Activated B cell treated with CpG ODN at 0.5 μM for 24 hours (primary cell): ENCODE measurements at regions not wholly inside any gene's neighbourhood (a gene's known extent, or its start where the extent isn't known, plus 50 kb on each side); places are given as distances from the start of the nearest gene placed in this dataset.

Experiments used
- ATAC-seq: fragments of 200-7000 bp; cut with Tn5 transposase; one replicate; pipeline ENCODE4 v1.10.0; 2021; ENCODE audit warnings: low read depth, mild to moderate bottlenecking, moderate library complexity
- CTCF ChIA-PET: fragments of 350-600 bp; sonication (Branson Sonifier 250); formaldehyde crosslinking; loops from one replicate; lab custom pipeline; 2021; ENCODE audit warnings: antibody characterized with exemption; lab: Charles Lee
- POLR2A ChIA-PET: fragments of 350-600 bp; sonication (Branson Sonifier 250); formaldehyde crosslinking; loops from one replicate; lab custom pipeline; 2021; ENCODE audit warnings: antibody characterized with exemption; lab: Charles Lee
- DNase-seq: peaks from one replicate; pipeline ENCODE4 v3.0.0; 2022
- H3K27ac Mint-ChIP-seq: one replicate; pipeline ENCODE4 v1.8.0; 2020; ENCODE audit warnings: mixed read lengths
- H3K27me3 Mint-ChIP-seq: one replicate; pipeline ENCODE4 v1.8.0; 2021; ENCODE audit warnings: mixed read lengths
- H3K36me3 Mint-ChIP-seq: one replicate; pipeline ENCODE4 v1.8.0; 2021; ENCODE audit warnings: low read depth, mixed read lengths
- H3K4me1 Mint-ChIP-seq: one replicate; pipeline ENCODE4 v1.8.0; 2021; ENCODE audit warnings: mixed read lengths
- H3K4me3 Mint-ChIP-seq: one replicate; pipeline ENCODE4 v1.8.0; 2020; ENCODE audit warnings: mild to moderate bottlenecking, mixed read lengths
- H3K9me3 Mint-ChIP-seq: one replicate; pipeline ENCODE4 v1.8.0; 2020; ENCODE audit warnings: mixed read lengths
- intact Hi-C: fragments of 100-400 bp; cut with micrococcal nuclease; formaldehyde crosslinking; loops from one replicate; pipeline ENCODE4 v1.15.1; 2024
- TF ChIP-seq, protein P1 (sequence below): fragments of 200-600 bp; IDR thresholded peaks from one replicate; pipeline ENCODE4 v1.8.0; 2022; ENCODE audit warnings: antibody characterized with exemption, mild to moderate bottlenecking

DNA sequence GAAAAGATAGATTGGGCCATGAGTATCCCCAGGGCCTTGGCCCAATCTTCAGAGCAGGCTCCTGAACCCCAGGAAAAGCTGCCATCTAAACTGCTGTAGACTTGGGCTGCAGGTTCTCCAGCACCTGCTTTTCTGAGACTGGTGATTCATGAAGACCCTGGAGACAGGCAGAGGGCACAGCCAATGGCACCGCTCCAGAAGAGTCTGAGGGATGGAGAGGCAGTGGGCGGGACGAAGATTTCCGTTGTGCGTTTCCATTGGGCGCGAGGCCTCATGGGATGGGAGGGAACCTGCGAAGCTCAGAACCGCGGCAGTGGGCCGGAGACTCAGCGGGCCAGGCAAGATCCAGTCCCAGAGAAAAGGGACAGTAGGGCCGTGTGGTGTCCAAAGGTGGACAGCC, 375.1 kb downstream of the IPO8 start:
- Mint-ChIP-seq H3K27ac (no peak overlapping the region), H3K4me3 (no peak overlapping the region), H3K9me3 (peaks cover 6% of the 10 kb centered on the region), H3K27me3 (no peaks in the 10 kb centered on the region), H3K4me1 (no peaks in the 10 kb centered on the region), H3K36me3 (no peaks in the 10 kb centered on the region)
- ChIA-PET CTCF (no interaction called here), POLR2A (no interaction called here)
- intact Hi-C loops: no loop called here
- ATAC-seq (no peak), DNase-seq (no peak)
- TF ChIP-seq, protein P1, sequence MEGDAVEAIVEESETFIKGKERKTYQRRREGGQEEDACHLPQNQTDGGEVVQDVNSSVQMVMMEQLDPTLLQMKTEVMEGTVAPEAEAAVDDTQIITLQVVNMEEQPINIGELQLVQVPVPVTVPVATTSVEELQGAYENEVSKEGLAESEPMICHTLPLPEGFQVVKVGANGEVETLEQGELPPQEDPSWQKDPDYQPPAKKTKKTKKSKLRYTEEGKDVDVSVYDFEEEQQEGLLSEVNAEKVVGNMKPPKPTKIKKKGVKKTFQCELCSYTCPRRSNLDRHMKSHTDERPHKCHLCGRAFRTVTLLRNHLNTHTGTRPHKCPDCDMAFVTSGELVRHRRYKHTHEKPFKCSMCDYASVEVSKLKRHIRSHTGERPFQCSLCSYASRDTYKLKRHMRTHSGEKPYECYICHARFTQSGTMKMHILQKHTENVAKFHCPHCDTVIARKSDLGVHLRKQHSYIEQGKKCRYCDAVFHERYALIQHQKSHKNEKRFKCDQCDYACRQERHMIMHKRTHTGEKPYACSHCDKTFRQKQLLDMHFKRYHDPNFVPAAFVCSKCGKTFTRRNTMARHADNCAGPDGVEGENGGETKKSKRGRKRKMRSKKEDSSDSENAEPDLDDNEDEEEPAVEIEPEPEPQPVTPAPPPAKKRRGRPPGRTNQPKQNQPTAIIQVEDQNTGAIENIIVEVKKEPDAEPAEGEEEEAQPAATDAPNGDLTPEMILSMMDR: no peak

DNA sequence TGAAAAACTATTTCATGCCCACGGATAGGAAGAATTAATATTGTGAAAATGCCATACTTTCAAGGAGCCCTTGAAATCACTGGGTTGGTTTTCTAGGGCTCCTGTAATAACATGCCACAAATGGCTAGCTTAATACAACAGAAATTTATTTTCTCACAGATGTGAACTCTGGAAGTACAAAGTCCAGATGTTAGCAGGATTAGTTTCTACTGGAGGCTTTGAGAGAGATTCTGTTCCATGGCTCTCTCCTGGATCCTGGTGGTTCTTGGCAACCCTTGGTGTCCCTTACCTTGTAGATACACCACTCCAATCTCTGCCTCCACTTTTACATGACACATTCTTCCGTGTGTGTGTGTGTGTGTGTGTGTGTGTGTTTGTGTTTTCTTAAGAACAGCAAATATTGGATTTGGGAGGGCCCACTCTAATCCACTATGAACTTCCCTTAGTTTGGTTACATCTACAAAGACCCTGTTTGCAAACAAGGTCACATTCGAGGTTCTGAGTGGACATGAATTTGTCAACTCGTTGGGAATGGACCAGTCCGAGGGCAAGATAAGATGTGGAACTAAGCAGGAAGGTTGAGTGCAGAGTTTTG, 381.1 kb downstream of the IPO8 start:
- ChIA-PET CTCF (no interaction called here), POLR2A (no interaction called here)
- intact Hi-C loops: no loop called here
- no peak overlapping the region for H3K4me3 Mint-ChIP-seq
- no peaks in the 10 kb centered on the region for H3K4me1 Mint-ChIP-seq
- ATAC-seq (no peak), DNase-seq (no peak)
- peaks cover 14% of the 10 kb centered on the region for H3K9me3 Mint-ChIP-seq
- no peak overlapping the region for H3K27ac Mint-ChIP-seq
- H3K27me3 Mint-ChIP-seq: no peaks in the 10 kb centered on the region
- TF ChIP-seq, protein P1: no peak
- H3K36me3 Mint-ChIP-seq: no peaks in the 10 kb centered on the region

DNA sequence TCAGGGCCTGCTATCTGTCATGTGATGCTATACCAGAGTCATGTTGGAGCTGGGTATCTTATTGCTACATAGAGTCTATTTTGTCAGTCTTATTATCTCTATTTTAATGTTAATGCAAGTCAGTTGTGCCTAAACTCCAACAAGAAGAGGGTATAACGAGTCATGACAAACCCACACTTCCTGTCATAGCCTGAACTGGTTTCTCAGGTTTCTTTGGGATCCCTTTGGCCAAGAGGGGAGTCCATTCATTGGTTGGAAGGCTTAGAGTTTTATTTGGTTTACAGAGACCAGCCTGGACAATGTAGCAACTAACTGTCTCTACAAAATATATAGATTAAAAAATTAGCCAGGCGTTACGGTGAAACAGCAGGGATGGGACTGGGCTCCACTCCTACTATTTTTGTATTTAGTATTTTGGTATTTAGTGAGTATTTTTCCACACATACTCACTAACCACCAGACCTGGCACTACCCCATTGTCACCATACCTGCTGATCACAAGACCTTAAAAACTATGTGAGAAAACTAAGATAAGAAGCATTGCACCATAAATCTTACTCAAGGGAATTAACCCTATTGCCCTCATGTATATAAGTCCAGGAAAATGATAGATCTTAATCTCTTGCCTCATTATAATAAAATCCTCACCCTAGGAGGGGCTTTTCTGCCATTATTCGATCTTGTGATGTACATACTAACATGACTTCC, 387.5 kb downstream of the IPO8 start:
- intact Hi-C loops: no loop called here
- no peaks in the 10 kb centered on the region for H3K27me3 Mint-ChIP-seq
- no peaks in the 10 kb centered on the region for H3K36me3 Mint-ChIP-seq
- H3K4me1 Mint-ChIP-seq: no peaks in the 10 kb centered on the region
- POLR2A ChIA-PET: no interaction called here
- no peak for ATAC-seq
- CTCF ChIA-PET: no interaction called here
- H3K9me3 Mint-ChIP-seq: peaks cover 17% of the 10 kb centered on the region
- no peak for DNase-seq
- H3K27ac Mint-ChIP-seq: no peak overlapping the region
- TF ChIP-seq, protein P1: no peak
- no peak overlapping the region for H3K4me3 Mint-ChIP-seq

DNA sequence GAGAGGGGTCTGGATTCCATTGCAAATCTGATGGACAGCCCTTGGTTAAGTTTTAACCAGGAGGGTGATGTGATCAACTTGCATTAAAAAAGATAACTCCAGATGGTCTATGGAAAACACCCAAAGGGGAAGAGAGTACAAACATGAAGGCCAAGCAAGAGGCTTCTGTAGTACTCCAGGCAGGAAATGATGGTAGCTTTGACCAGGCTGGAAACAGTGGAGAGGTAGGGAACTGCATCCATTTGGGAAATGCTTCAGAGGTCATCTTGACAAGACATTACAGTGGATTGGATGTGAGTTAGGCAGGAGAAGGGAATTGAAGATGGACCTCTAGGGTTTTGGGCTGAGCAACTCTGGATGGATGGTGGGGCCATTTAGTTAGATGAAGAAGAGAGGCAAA, 391.1 kb downstream of the IPO8 start:
- Mint-ChIP-seq H3K4me1 (no peaks in the 10 kb centered on the region), H3K27me3 (no peaks in the 10 kb centered on the region), H3K9me3 (peaks cover 8% of the 10 kb centered on the region), H3K4me3 (no peak overlapping the region), H3K36me3 (no peaks in the 10 kb centered on the region), H3K27ac (no peak overlapping the region)
- ChIA-PET CTCF (no interaction called here), POLR2A (no interaction called here)
- DNase-seq (no peak), ATAC-seq (no peak)
- TF ChIP-seq, protein P1: no peak
- intact Hi-C loops: no loop called here

DNA sequence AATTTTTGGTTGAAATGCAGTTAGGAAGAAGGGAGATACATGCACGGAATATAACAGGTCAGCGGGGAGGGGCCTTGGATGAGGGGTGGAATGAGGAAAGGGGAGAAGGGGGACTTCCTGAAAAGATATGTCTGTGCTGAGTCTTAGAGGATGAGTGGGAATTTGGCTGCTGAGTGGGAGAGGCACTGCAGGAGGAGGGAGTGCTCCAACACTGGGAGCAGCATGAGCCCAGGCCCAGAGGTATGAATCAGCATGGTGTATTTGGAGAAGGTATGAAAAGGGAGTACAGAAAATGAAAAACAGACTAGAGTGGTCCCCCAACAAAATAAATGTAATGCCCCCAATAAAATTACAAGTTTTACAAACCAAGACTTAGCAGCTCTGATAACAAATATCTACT, 394.4 kb downstream of the IPO8 start:
- POLR2A ChIA-PET: no interaction called here

More for the DNA sequence above, 394.4 kb downstream of the IPO8 start:
- no peak for DNase-seq
- CTCF ChIA-PET: no interaction called here
- Mint-ChIP-seq H3K9me3 (peaks cover 5% of the 10 kb centered on the region), H3K4me3 (no peak overlapping the region), H3K36me3 (no peaks in the 10 kb centered on the region), H3K4me1 (no peaks in the 10 kb centered on the region), H3K27ac (no peak overlapping the region), H3K27me3 (no peaks in the 10 kb centered on the region)
- TF ChIP-seq, protein P1: no peak
- intact Hi-C loops: no loop called here
- ATAC-seq: no peak
